ENCODE measurements at regions not wholly inside any gene's neighbourhood (a gene's known extent, or its start where the extent isn't known, plus 50 kb on each side); places are given as distances from the start of the nearest gene placed in this dataset.

GRCh38 chr13:104181526-104182231, 1115.5 kb upstream of the SLC10A2 start:
- peaks cover 0 to 5% (median 0%) of the 10 kb centered on the region in 5 donors for H3K9me3 ChIP-seq (ENCODE audit: control insufficient read depth in 5 of 5, low read length in 5 of 5)
- H3K9ac ChIP-seq (ENCODE audit: low read length in 5 of 5) = no peak overlapping the region
- no peak overlapping the region for H3K4me3 ChIP-seq (ENCODE audit: low read depth in 1 of 5, low read length in 5 of 5)
- no peaks in the 10 kb centered on the region for H3K27me3 ChIP-seq (ENCODE audit: control insufficient read depth in 5 of 5, insufficient read depth in 4 of 5, low read length in 5 of 5)
- no peak overlapping the region for H3K27ac ChIP-seq (ENCODE audit: low read depth, low read length)
- no peaks in the 10 kb centered on the region for H3K36me3 ChIP-seq (ENCODE audit: control insufficient read depth in 5 of 5, insufficient read depth in 5 of 5, low read length in 5 of 5)
- no peaks in the 10 kb centered on the region for H3K4me1 ChIP-seq (ENCODE audit: control insufficient read depth in 5 of 5, insufficient read depth in 5 of 5, low read length in 5 of 5)

- Histone ChIP-seq H3K36me3 (ENCODE audit: control insufficient read depth in 5 of 5, insufficient read depth in 5 of 5, low read length in 5 of 5) (no peaks in the 10 kb centered on the region), H3K27me3 (ENCODE audit: control insufficient read depth in 5 of 5, insufficient read depth in 4 of 5, low read length in 5 of 5) (no peaks in the 10 kb centered on the region), H3K27ac (ENCODE audit: low read depth, low read length) (no peak overlapping the region), H3K4me3 (ENCODE audit: low read depth in 1 of 5, low read length in 5 of 5) (no peak overlapping the region), H3K4me1 (ENCODE audit: control insufficient read depth in 5 of 5, insufficient read depth in 5 of 5, low read length in 5 of 5) (no peaks in the 10 kb centered on the region), H3K9me3 (ENCODE audit: control insufficient read depth in 5 of 5, low read length in 5 of 5) (no peaks in the 10 kb centered on the region), H3K9ac (ENCODE audit: low read length in 5 of 5) (no peak overlapping the region)
Measured at GRCh38 chr13:104170980-104171555, 1104.9 kb upstream of the SLC10A2 start.

- Histone ChIP-seq H3K4me3 (ENCODE audit: low read depth in 1 of 5, low read length in 5 of 5) (no peak overlapping the region), H3K9me3 (ENCODE audit: control insufficient read depth in 5 of 5, low read length in 5 of 5) (no peaks in the 10 kb centered on the region), H3K4me1 (ENCODE audit: control insufficient read depth in 5 of 5, insufficient read depth in 5 of 5, low read length in 5 of 5) (no peaks in the 10 kb centered on the region), H3K27me3 (ENCODE audit: control insufficient read depth in 5 of 5, insufficient read depth in 4 of 5, low read length in 5 of 5) (no peaks in the 10 kb centered on the region), H3K36me3 (ENCODE audit: control insufficient read depth in 5 of 5, insufficient read depth in 5 of 5, low read length in 5 of 5) (no peaks in the 10 kb centered on the region), H3K9ac (ENCODE audit: low read length in 5 of 5) (no peak overlapping the region), H3K27ac (ENCODE audit: low read depth, low read length) (no peak overlapping the region)
Measured at GRCh38 chr13:104163866-104164630, 1097.8 kb upstream of the SLC10A2 start.

GRCh38 chr13:104160536-104160935, 1094.3 kb upstream of the SLC10A2 start:
- Histone ChIP-seq H3K4me1 (ENCODE audit: control insufficient read depth in 5 of 5, insufficient read depth in 5 of 5, low read length in 5 of 5) (no peaks in the 10 kb centered on the region), H3K27ac (ENCODE audit: low read depth, low read length) (no peak overlapping the region), H3K27me3 (ENCODE audit: control insufficient read depth in 5 of 5, insufficient read depth in 4 of 5, low read length in 5 of 5) (no peaks in the 10 kb centered on the region), H3K4me3 (ENCODE audit: low read depth in 1 of 5, low read length in 5 of 5) (no peak overlapping the region), H3K9me3 (ENCODE audit: control insufficient read depth in 5 of 5, low read length in 5 of 5) (no peaks in the 10 kb centered on the region), H3K36me3 (ENCODE audit: control insufficient read depth in 5 of 5, insufficient read depth in 5 of 5, low read length in 5 of 5) (no peaks in the 10 kb centered on the region), H3K9ac (ENCODE audit: low read length in 5 of 5) (no peak overlapping the region)

- H3K9me3 ChIP-seq (ENCODE audit: control insufficient read depth in 5 of 5, low read length in 5 of 5) = peaks cover 0 to 6% (median 0%) of the 10 kb centered on the region in 5 donors
- no peak overlapping the region for H3K9ac ChIP-seq (ENCODE audit: low read length in 5 of 5)
- no peak overlapping the region for H3K4me3 ChIP-seq (ENCODE audit: low read depth in 1 of 5, low read length in 5 of 5)
- H3K36me3 ChIP-seq (ENCODE audit: control insufficient read depth in 5 of 5, insufficient read depth in 5 of 5, low read length in 5 of 5) = no peaks in the 10 kb centered on the region
- no peaks in the 10 kb centered on the region for H3K4me1 ChIP-seq (ENCODE audit: control insufficient read depth in 5 of 5, insufficient read depth in 5 of 5, low read length in 5 of 5)
- no peak overlapping the region for H3K27ac ChIP-seq (ENCODE audit: low read depth, low read length)
- no peaks in the 10 kb centered on the region for H3K27me3 ChIP-seq (ENCODE audit: control insufficient read depth in 5 of 5, insufficient read depth in 4 of 5, low read length in 5 of 5)
Measured at GRCh38 chr13:104143760-104144416, 1077.7 kb upstream of the SLC10A2 start.

GRCh38 chr13:104140552-104140951, 1074.3 kb upstream of the SLC10A2 start:
- Histone ChIP-seq H3K9me3 (ENCODE audit: control insufficient read depth in 5 of 5, low read length in 5 of 5) (no peaks in the 10 kb centered on the region), H3K4me3 (ENCODE audit: low read depth in 1 of 5, low read length in 5 of 5) (no peak overlapping the region), H3K27me3 (ENCODE audit: control insufficient read depth in 5 of 5, insufficient read depth in 4 of 5, low read length in 5 of 5) (no peaks in the 10 kb centered on the region), H3K36me3 (ENCODE audit: control insufficient read depth in 5 of 5, insufficient read depth in 5 of 5, low read length in 5 of 5) (no peaks in the 10 kb centered on the region), H3K27ac (ENCODE audit: low read depth, low read length) (no peak overlapping the region), H3K9ac (ENCODE audit: low read length in 5 of 5) (no peak overlapping the region), H3K4me1 (ENCODE audit: control insufficient read depth in 5 of 5, insufficient read depth in 5 of 5, low read length in 5 of 5) (no peaks in the 10 kb centered on the region)

GRCh38 chr13:104137416-104137815, 1071.2 kb upstream of the SLC10A2 start:
- no peaks in the 10 kb centered on the region for H3K27me3 ChIP-seq (ENCODE audit: control insufficient read depth in 5 of 5, insufficient read depth in 4 of 5, low read length in 5 of 5)
- no peaks in the 10 kb centered on the region for H3K36me3 ChIP-seq (ENCODE audit: control insufficient read depth in 5 of 5, insufficient read depth in 5 of 5, low read length in 5 of 5)
- H3K9ac ChIP-seq (ENCODE audit: low read length in 5 of 5) = no peak overlapping the region
- no peak overlapping the region for H3K4me3 ChIP-seq (ENCODE audit: low read depth in 1 of 5, low read length in 5 of 5)
- H3K9me3 ChIP-seq (ENCODE audit: control insufficient read depth in 5 of 5, low read length in 5 of 5) = no peaks in the 10 kb centered on the region
- H3K27ac ChIP-seq (ENCODE audit: low read depth, low read length) = no peak overlapping the region
- no peaks in the 10 kb centered on the region for H3K4me1 ChIP-seq (ENCODE audit: control insufficient read depth in 5 of 5, insufficient read depth in 5 of 5, low read length in 5 of 5)

GRCh38 chr13:104132849-104133248, 1066.6 kb upstream of the SLC10A2 start:
- H3K27ac ChIP-seq (ENCODE audit: low read depth, low read length) = no peak overlapping the region
- H3K36me3 ChIP-seq (ENCODE audit: control insufficient read depth in 5 of 5, insufficient read depth in 5 of 5, low read length in 5 of 5) = no peaks in the 10 kb centered on the region
- no peaks in the 10 kb centered on the region for H3K27me3 ChIP-seq (ENCODE audit: control insufficient read depth in 5 of 5, insufficient read depth in 4 of 5, low read length in 5 of 5)
- no peaks in the 10 kb centered on the region for H3K4me1 ChIP-seq (ENCODE audit: control insufficient read depth in 5 of 5, insufficient read depth in 5 of 5, low read length in 5 of 5)
- no peaks in the 10 kb centered on the region for H3K9me3 ChIP-seq (ENCODE audit: control insufficient read depth in 5 of 5, low read length in 5 of 5)
- no peak overlapping the region for H3K4me3 ChIP-seq (ENCODE audit: low read depth in 1 of 5, low read length in 5 of 5)
- H3K9ac ChIP-seq (ENCODE audit: low read length in 5 of 5) = no peak overlapping the region

GRCh38 chr13:104114101-104114500, 1047.9 kb upstream of the SLC10A2 start:
- H3K36me3 ChIP-seq (ENCODE audit: control insufficient read depth in 5 of 5, insufficient read depth in 5 of 5, low read length in 5 of 5) = no peaks in the 10 kb centered on the region
- H3K9me3 ChIP-seq (ENCODE audit: control insufficient read depth in 5 of 5, low read length in 5 of 5) = no peaks in the 10 kb centered on the region
- no peaks in the 10 kb centered on the region for H3K27me3 ChIP-seq (ENCODE audit: control insufficient read depth in 5 of 5, insufficient read depth in 4 of 5, low read length in 5 of 5)
- no peak overlapping the region for H3K4me3 ChIP-seq (ENCODE audit: low read depth in 1 of 5, low read length in 5 of 5)
- H3K4me1 ChIP-seq (ENCODE audit: control insufficient read depth in 5 of 5, insufficient read depth in 5 of 5, low read length in 5 of 5) = no peaks in the 10 kb centered on the region
- H3K9ac ChIP-seq (ENCODE audit: low read length in 5 of 5) = no peak overlapping the region
- H3K27ac ChIP-seq (ENCODE audit: low read depth, low read length) = no peak overlapping the region

GRCh38 chr13:104111031-104111430, 1044.8 kb upstream of the SLC10A2 start:
- Histone ChIP-seq H3K27ac (ENCODE audit: low read depth, low read length) (no peak overlapping the region), H3K4me1 (ENCODE audit: control insufficient read depth in 5 of 5, insufficient read depth in 5 of 5, low read length in 5 of 5) (no peaks in the 10 kb centered on the region), H3K27me3 (ENCODE audit: control insufficient read depth in 5 of 5, insufficient read depth in 4 of 5, low read length in 5 of 5) (no peaks in the 10 kb centered on the region), H3K9ac (ENCODE audit: low read length in 5 of 5) (no peak overlapping the region), H3K4me3 (ENCODE audit: low read depth in 1 of 5, low read length in 5 of 5) (no peak overlapping the region), H3K9me3 (ENCODE audit: control insufficient read depth in 5 of 5, low read length in 5 of 5) (no peaks in the 10 kb centered on the region), H3K36me3 (ENCODE audit: control insufficient read depth in 5 of 5, insufficient read depth in 5 of 5, low read length in 5 of 5) (no peaks in the 10 kb centered on the region)

Data from subcutaneous abdominal adipose tissue (tissue), 5 donors.